ENCODE measurements at regions not wholly inside any gene's neighbourhood (a gene's known extent, or its start where the extent isn't known, plus 50 kb on each side); places are given as distances from the start of the nearest gene placed in this dataset.
"Not testable (repeated sequence)": the region's sequence is repeated elsewhere in the genome, so short reads cannot be mapped to it uniquely, and the experiment has no call there.

DNA sequence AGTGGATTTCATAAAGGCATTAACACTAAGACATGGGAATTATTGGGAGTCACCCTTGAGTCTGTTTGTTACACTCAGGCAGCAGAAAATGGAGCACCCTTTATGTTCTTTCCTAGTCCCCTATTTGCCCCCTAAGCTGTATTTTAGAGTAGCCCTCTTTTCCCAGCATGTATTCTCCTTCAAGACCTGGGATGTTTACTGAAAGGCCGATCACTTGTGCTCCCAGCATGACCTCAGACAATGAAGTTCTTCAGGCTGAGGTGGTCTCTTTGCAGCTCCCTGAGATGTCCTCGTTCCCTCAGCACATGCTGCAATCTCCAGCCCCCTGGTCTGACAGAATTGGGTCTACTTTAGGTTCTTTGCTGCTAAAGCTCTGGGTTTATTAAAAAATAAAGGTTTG lies 169.7 kb downstream of the YTHDC2 start:
- Histone ChIP-seq H3K36me3 (ENCODE audit: control insufficient read depth in 1 of 2, insufficient read depth in 2 of 2, low read length in 2 of 2) (no peaks in the 10 kb centered on the region), H3K4me3 (ENCODE audit: low read depth in 1 of 2, low read length in 2 of 2) (no peak overlapping the region), H3K27me3 (ENCODE audit: low read depth, low read length) (no peaks in the 10 kb centered on the region), H3K4me1 (ENCODE audit: control insufficient read depth in 1 of 2, insufficient read depth in 2 of 2, low read length in 2 of 2) (no peaks in the 10 kb centered on the region), H3K27ac (ENCODE audit: low read length) (no peak overlapping the region), H3K9me3 (ENCODE audit: control insufficient read depth in 1 of 2, low read length in 2 of 2) (no peaks in the 10 kb centered on the region)

DNA sequence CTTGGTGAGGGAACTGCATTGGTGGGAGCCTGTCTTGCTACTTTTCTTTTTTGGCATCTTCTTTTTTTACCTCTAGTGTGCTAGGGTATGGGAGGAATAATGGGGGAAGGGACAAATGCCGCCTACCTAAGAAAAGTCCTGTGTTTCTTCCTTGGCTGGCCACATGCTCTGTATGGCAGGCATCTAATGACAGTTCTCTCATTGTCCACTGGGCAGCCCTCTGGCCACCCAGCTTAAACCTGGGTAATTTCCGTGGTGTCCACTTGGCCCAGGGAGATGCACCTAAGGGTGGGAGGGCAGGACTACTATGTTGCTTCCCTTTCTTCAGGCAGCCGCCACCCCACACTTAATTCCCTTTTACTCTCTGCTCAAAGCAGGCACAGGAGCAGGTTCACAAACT lies 173.1 kb downstream of the YTHDC2 start:
- Histone ChIP-seq H3K36me3 (ENCODE audit: control insufficient read depth in 1 of 2, insufficient read depth in 2 of 2, low read length in 2 of 2) (no peaks in the 10 kb centered on the region), H3K9me3 (ENCODE audit: control insufficient read depth in 1 of 2, low read length in 2 of 2) (no peaks in the 10 kb centered on the region), H3K4me3 (ENCODE audit: low read depth in 1 of 2, low read length in 2 of 2) (no peak overlapping the region), H3K27me3 (ENCODE audit: low read depth, low read length) (no peaks in the 10 kb centered on the region), H3K27ac (ENCODE audit: low read length) (no peak overlapping the region), H3K4me1 (ENCODE audit: control insufficient read depth in 1 of 2, insufficient read depth in 2 of 2, low read length in 2 of 2) (no peaks in the 10 kb centered on the region)

DNA sequence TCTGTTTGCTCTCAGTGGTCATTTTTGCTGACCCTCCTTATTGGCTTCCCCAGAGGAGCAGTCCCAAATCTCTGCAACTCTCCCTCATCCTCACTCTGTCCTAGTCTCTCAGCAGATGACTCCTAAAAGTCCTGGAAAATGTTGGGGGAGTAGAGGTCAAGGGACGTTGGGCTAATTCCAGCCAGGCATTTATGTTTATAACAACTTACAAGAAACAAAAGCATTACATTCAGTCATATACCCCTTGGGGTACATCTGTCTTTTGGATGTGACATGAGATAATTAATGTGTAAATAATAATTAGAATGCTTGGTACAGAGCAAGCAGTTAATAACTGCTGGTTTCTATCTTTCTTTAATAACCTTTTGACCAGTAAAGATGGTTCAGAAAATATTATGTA lies 176.2 kb downstream of the YTHDC2 start:
- no peak overlapping the region for H3K4me3 ChIP-seq (ENCODE audit: low read depth in 1 of 2, low read length in 2 of 2)
- no peaks in the 10 kb centered on the region for H3K9me3 ChIP-seq (ENCODE audit: control insufficient read depth in 1 of 2, low read length in 2 of 2)
- H3K4me1 ChIP-seq (ENCODE audit: control insufficient read depth in 1 of 2, insufficient read depth in 2 of 2, low read length in 2 of 2): no peaks in the 10 kb centered on the region
- no peaks in the 10 kb centered on the region for H3K27me3 ChIP-seq (ENCODE audit: low read depth, low read length)
- no peak overlapping the region for H3K27ac ChIP-seq (ENCODE audit: low read length)
- no peaks in the 10 kb centered on the region for H3K36me3 ChIP-seq (ENCODE audit: control insufficient read depth in 1 of 2, insufficient read depth in 2 of 2, low read length in 2 of 2)

DNA sequence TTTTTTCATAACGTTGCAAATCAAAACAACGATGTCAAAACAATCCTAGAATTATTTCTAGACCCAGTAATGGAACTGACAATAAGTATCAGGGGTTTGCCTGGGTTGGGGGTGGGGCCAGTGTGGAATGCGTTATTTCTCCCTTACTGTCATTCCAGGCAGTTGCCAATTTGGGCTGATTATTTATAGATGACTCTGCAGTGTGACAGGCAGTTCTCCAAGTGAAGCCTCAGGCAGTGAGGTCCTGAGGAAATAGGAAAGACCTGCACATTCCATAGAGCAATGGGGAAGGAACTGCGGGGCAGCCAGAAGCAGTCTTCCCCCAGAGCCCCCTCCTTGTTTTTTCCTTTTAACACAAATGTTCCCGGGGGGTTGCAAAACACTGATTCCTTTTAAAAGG lies 179.0 kb downstream of the YTHDC2 start:
- Histone ChIP-seq H3K4me1 (ENCODE audit: control insufficient read depth in 1 of 2, insufficient read depth in 2 of 2, low read length in 2 of 2) (no peaks in the 10 kb centered on the region), H3K4me3 (ENCODE audit: low read depth in 1 of 2, low read length in 2 of 2) (no peak overlapping the region), H3K9me3 (ENCODE audit: control insufficient read depth in 1 of 2, low read length in 2 of 2) (no peaks in the 10 kb centered on the region), H3K27ac (ENCODE audit: low read length) (no peak overlapping the region), H3K27me3 (ENCODE audit: low read depth, low read length) (no peaks in the 10 kb centered on the region), H3K36me3 (ENCODE audit: control insufficient read depth in 1 of 2, insufficient read depth in 2 of 2, low read length in 2 of 2) (no peaks in the 10 kb centered on the region)

DNA sequence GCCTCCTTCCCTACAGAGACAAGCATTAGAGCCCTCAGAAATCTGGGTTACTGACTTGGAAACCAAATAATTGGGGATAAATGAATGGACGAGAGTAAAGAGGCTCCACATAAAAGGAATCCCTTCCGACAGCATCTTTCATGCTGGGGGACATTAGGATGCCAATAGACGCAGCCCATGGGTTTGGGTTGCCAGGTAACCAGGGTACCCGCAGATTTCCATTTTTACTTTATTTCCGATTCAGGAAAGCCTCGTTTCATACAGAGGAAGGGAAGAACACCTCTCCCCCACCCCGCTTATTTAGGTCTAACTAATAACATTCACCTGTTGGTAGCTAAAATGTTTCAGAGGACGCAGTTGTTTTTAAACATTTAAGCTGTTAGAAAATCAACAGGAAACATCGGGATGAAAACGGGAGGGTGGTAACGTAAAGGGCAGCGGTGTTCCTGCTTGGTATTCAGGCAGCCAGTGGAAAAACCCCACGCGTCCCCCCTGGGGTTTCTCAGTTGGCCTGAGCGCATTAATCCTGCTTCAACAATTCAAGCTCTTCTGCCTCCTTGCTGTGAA lies 179.5 kb downstream of the YTHDC2 start:
- no peaks in the 10 kb centered on the region for H3K9me3 ChIP-seq (ENCODE audit: control insufficient read depth in 1 of 2, low read length in 2 of 2)
- H3K36me3 ChIP-seq (ENCODE audit: control insufficient read depth in 1 of 2, insufficient read depth in 2 of 2, low read length in 2 of 2): no peaks in the 10 kb centered on the region
- no peak overlapping the region for H3K4me3 ChIP-seq (ENCODE audit: low read depth in 1 of 2, low read length in 2 of 2)
- no peaks in the 10 kb centered on the region for H3K4me1 ChIP-seq (ENCODE audit: control insufficient read depth in 1 of 2, insufficient read depth in 2 of 2, low read length in 2 of 2)
- no peak overlapping the region for H3K27ac ChIP-seq (ENCODE audit: low read length)
- H3K27me3 ChIP-seq (ENCODE audit: low read depth, low read length): no peaks in the 10 kb centered on the region

DNA sequence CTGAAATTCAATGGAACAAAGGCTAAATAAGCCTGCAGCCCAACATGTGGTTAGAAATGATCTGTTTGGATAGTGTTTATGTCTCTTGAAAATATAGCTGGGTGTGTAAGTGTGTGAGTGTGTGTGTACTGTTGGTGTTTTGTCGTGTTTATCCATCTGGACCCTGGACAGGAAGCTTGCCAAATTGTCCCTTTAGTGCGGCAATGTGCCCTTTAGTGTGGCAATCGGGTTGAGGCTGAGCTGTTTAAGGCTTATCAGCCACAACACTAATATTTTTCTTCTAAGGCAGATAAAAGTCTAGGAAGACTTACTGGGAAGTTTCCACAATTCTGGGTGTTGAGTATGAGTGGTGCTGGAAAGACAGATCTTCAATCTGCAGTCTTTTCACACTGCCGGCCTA lies 180.2 kb downstream of the YTHDC2 start:
- Histone ChIP-seq H3K27ac (ENCODE audit: low read length) (no peak overlapping the region), H3K27me3 (ENCODE audit: low read depth, low read length) (no peaks in the 10 kb centered on the region), H3K36me3 (ENCODE audit: control insufficient read depth in 1 of 2, insufficient read depth in 2 of 2, low read length in 2 of 2) (no peaks in the 10 kb centered on the region), H3K4me3 (ENCODE audit: low read depth in 1 of 2, low read length in 2 of 2) (no peak overlapping the region), H3K9me3 (ENCODE audit: control insufficient read depth in 1 of 2, low read length in 2 of 2) (no peaks in the 10 kb centered on the region), H3K4me1 (ENCODE audit: control insufficient read depth in 1 of 2, insufficient read depth in 2 of 2, low read length in 2 of 2) (no peaks in the 10 kb centered on the region)

DNA sequence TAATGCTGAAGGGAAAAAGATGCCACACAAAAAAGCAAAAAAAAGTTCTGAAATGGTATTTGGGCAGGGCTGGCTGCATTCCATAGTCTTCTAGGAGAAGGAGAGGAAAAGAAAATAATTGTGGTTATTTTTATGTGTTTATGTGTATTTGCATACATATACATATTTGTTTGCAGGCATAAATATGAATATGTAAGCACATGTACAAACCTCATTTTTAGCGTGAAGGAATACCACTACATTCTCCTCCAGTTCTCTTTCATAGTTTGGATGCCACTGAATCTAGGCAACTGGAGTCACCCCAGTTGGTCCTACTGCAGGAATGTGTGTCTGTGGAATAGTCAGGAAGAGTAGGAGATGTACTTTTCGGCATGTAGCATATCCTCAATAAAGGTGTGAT lies 181.1 kb downstream of the YTHDC2 start:
- Histone ChIP-seq H3K27ac (ENCODE audit: low read length) (no peak overlapping the region), H3K4me1 (ENCODE audit: control insufficient read depth in 1 of 2, insufficient read depth in 2 of 2, low read length in 2 of 2) (no peaks in the 10 kb centered on the region), H3K27me3 (ENCODE audit: low read depth, low read length) (no peaks in the 10 kb centered on the region), H3K36me3 (ENCODE audit: control insufficient read depth in 1 of 2, insufficient read depth in 2 of 2, low read length in 2 of 2) (no peaks in the 10 kb centered on the region), H3K9me3 (ENCODE audit: control insufficient read depth in 1 of 2, low read length in 2 of 2) (no peaks in the 10 kb centered on the region), H3K4me3 (ENCODE audit: low read depth in 1 of 2, low read length in 2 of 2) (no peak overlapping the region)

DNA sequence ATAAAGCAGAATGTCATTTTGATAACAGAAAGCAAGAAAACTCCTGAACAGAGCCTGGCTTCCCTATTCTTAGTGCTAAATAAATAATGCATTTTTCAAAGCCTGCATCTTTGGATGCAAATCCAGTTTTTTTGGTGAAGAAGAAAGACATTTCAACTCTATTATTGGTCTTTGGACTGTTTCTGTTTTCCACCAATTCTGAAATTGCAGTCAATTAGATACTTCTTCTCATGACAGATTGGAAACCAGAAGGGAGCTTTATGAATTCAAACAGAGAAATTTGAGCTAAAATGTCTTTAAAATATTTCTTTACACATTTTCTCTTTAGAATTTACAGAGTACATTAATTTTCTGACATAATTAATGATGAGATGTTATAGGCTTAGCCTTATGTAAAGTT lies 189.8 kb downstream of the YTHDC2 start:
- Histone ChIP-seq H3K4me3 (ENCODE audit: low read depth in 1 of 2, low read length in 2 of 2) (no peak overlapping the region), H3K27me3 (ENCODE audit: low read depth, low read length) (no peaks in the 10 kb centered on the region), H3K9me3 (ENCODE audit: control insufficient read depth in 1 of 2, low read length in 2 of 2) (peaks cover 0 to 22% of the 10 kb centered on the region in 2 donors), H3K36me3 (ENCODE audit: control insufficient read depth in 1 of 2, insufficient read depth in 2 of 2, low read length in 2 of 2) (no peaks in the 10 kb centered on the region), H3K27ac (ENCODE audit: low read length) (no peak overlapping the region), H3K4me1 (ENCODE audit: control insufficient read depth in 1 of 2, insufficient read depth in 2 of 2, low read length in 2 of 2) (no peaks in the 10 kb centered on the region)

DNA sequence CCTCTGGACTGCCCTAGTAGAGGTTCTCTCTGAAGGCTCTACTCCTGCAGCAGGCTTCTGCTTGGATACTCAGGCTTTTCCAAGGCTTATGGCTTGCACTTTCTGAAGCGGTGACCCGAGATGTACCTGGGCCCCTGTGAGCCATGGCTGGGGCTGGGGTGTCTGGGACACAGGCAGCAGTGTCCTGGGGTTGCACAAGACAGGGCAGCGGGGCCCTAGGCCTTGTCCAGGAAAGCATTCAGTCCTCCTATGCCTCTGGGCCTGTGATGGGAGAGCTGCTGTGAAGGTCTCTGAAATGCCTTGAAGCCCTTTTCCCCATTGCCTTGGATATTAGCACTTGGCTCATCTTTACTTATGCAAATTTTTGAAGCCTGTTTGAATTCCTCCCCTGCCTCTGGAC lies 192.2 kb downstream of the YTHDC2 start:
- no peak overlapping the region for H3K4me3 ChIP-seq (ENCODE audit: low read depth in 1 of 2, low read length in 2 of 2)
- H3K4me1 ChIP-seq (ENCODE audit: control insufficient read depth in 1 of 2, insufficient read depth in 2 of 2, low read length in 2 of 2): no peaks in the 10 kb centered on the region
- no peaks in the 10 kb centered on the region for H3K27me3 ChIP-seq (ENCODE audit: low read depth, low read length)
- no peaks in the 10 kb centered on the region for H3K36me3 ChIP-seq (ENCODE audit: control insufficient read depth in 1 of 2, insufficient read depth in 2 of 2, low read length in 2 of 2)
- peaks cover 0 to 22% of the 10 kb centered on the region in 2 donors for H3K9me3 ChIP-seq (ENCODE audit: control insufficient read depth in 1 of 2, low read length in 2 of 2)
- H3K27ac ChIP-seq (ENCODE audit: low read length): no peak overlapping the region

DNA sequence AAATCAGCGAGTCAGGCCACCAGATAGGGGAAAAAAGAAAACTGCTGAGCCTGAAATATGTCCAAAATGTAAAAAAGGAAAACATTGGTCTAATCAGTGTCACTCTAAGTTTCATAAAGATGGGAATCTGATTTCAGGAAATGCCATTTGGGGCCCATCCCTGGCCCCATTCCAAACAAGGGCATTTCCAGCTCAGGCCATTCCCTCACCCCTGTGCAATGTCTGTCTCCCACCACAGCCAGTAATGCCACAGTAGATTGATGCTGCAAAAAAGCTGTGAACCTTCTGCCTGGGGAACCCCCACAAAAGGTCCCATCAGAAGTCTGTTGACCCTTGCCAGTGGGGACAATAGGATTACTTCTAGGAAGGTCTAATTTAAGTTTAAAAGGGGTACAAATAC lies 199.6 kb downstream of the YTHDC2 start:
- H3K4me1 ChIP-seq (ENCODE audit: control insufficient read depth in 1 of 2, insufficient read depth in 2 of 2, low read length in 2 of 2): no peaks in the 10 kb centered on the region
- peaks cover 0 to 16% of the 10 kb centered on the region in 2 donors for H3K9me3 ChIP-seq (ENCODE audit: control insufficient read depth in 1 of 2, low read length in 2 of 2)
- no peaks in the 10 kb centered on the region for H3K36me3 ChIP-seq (ENCODE audit: control insufficient read depth in 1 of 2, insufficient read depth in 2 of 2, low read length in 2 of 2)
- no peak overlapping the region for H3K27ac ChIP-seq (ENCODE audit: low read length)
- H3K27me3 ChIP-seq (ENCODE audit: low read depth, low read length): no peaks in the 10 kb centered on the region
- no peak overlapping the region for H3K4me3 ChIP-seq (ENCODE audit: low read depth in 1 of 2, low read length in 2 of 2)

DNA sequence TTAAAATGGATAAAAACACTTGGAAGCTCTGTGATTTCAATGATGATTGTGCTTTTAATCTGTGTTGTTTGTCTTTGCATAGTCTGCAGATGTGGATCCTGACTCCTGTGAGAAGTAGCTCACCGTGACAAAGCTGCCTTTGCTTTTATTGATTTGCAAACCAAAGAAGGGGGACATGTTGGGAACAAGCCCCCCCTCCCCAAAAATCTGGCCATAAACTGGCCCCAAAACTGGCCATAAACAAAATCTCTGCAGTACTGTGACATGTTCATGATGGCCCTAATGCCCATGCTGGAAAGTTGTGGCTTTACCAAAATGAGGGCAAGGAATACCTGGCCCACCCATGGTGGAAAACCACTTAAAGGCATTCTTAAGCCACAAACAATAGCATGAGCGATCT lies 202.4 kb downstream of the YTHDC2 start:
- not testable (repeated sequence) for H3K36me3 ChIP-seq (ENCODE audit: control insufficient read depth in 1 of 2, insufficient read depth in 2 of 2, low read length in 2 of 2); H3K27ac ChIP-seq (ENCODE audit: low read length); H3K27me3 ChIP-seq (ENCODE audit: low read depth, low read length); H3K4me3 ChIP-seq (ENCODE audit: low read depth in 1 of 2, low read length in 2 of 2); H3K4me1 ChIP-seq (ENCODE audit: control insufficient read depth in 1 of 2, insufficient read depth in 2 of 2, low read length in 2 of 2)
- H3K9me3 ChIP-seq (ENCODE audit: control insufficient read depth in 1 of 2, low read length in 2 of 2): peaks cover 0 to 16% of the 10 kb centered on the region in 2 donors

DNA sequence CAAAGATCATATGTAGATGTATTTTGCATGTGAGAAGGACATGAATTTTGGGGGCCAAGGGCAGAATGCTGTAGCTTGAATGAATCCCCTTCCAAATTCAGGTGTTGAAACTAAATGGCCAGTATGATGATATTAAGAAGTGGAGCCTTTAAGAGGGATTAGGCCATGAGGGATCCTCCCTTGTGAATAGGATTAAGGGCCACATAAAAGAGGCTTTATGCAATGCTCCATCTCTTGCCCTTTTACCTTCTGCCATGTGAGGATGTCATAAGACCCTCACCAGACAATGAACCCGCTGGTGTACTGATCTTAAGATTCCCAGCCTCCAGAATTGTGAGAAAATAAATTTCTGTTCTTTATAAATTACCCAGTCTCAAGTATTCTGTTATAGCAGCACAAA lies 206.1 kb downstream of the YTHDC2 start:
- Histone ChIP-seq H3K27ac (ENCODE audit: low read length) (no peak overlapping the region), H3K9me3 (ENCODE audit: control insufficient read depth in 1 of 2, low read length in 2 of 2) (peaks cover 0 to 16% of the 10 kb centered on the region in 2 donors), H3K36me3 (ENCODE audit: control insufficient read depth in 1 of 2, insufficient read depth in 2 of 2, low read length in 2 of 2) (no peaks in the 10 kb centered on the region), H3K4me3 (ENCODE audit: low read depth in 1 of 2, low read length in 2 of 2) (no peak overlapping the region), H3K4me1 (ENCODE audit: control insufficient read depth in 1 of 2, insufficient read depth in 2 of 2, low read length in 2 of 2) (peaks cover 0 to 13% of the 10 kb centered on the region in 2 donors), H3K27me3 (ENCODE audit: low read depth, low read length) (no peaks in the 10 kb centered on the region)
